NCI-H345 treated with DMSO at 0.1 percent for 48 hours (cell line): ENCODE measurements at regions not wholly inside any gene's neighbourhood (a gene's known extent, or its start where the extent isn't known, plus 50 kb on each side); places are given as distances from the start of the nearest gene placed in this dataset.

ENCODE experiments used
- DNase-seq: peaks from one replicate; lab custom pipeline; 2025; ENCODE audit not compliant: unreplicated experiment; lab: John Stamatoyannopoulos, UW

DNA sequence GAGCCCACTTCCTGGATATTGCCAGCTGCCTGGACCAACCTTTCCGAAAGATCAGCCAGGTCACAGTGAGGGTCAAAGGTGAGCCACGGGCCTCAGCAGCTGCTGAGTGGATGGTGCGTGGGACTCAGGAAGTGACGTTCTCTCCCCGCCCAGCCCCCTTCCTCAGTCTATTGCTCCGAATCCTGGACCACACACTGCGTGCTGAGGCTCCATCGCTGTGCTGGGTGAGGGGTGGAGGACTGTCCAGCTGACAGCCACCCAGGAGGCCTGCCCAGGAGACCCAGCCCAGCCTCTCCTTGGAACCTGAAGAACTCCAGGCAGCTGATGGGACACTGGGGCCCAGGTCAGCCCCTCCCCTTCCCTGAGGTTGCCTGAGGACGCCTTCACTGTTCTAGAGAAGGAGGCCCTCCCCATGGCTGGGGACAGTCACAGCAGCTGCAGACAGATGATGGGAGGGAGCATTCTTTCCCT is 94.4 kb upstream of the CD93 start:
- DNase-seq, result no peak

DNA sequence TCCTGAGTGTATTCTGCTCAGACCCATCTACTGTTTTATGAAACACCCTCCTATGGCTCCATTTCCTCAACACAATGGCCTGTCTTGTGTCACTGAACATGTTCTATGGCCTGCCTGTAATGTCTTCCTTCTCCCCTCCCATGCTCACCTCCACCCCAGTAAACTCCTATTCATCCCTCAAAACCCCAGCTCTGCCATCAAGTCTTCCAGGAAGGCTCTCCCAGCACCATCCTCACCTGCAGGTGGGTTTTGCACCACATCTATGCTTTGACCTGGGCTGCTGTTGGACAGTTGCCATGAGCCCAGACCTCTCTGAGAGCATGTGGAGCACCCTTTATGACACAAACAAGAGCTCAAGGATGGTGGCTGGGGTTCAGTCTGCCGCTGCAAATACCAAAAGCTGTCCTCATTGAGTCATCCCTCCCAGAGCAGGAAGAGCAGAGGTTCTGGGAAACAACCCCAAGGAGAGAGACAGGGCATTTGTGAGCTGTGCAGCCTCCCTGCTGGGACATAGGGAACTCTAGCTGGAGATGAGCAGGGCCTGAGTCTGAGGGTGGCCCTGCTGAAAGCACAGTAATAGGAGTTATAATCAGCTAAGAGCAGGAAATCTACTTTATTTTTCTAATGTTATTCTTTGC is 93.8 kb upstream of the CD93 start:
- DNase-seq, result no peak

GRCh38 chr20:23178806-23179205 is 92.7 kb upstream of the CD93 start:
- no peak for DNase-seq

- no peak for DNase-seq
Observed at GRCh38 chr20:23174821-23175220, 88.7 kb upstream of the CD93 start.

GRCh38 chr20:23167431-23167830 is 81.3 kb upstream of the CD93 start:
- no peak for DNase-seq

DNA sequence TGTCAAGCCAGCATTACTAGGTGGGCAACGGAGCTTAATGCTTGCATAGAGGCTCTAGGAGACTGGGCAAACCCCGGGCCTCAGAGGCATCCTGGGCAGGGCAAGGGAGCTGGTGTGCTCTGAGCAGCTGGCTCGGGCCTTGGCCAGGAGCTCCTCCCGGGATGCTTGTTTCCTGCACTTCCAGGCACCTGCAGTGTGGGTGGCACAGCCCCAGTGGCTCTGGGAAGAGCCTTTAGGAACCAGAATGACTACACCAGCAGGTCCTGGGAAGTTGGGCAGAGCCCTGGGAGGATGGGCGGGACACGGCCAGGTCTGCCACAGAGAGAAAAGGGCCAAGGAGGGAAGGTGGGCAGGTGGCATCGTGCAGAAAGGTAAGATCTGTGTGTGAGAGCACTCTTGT is 80.4 kb upstream of the CD93 start:
- DNase-seq, result no peak

DNA sequence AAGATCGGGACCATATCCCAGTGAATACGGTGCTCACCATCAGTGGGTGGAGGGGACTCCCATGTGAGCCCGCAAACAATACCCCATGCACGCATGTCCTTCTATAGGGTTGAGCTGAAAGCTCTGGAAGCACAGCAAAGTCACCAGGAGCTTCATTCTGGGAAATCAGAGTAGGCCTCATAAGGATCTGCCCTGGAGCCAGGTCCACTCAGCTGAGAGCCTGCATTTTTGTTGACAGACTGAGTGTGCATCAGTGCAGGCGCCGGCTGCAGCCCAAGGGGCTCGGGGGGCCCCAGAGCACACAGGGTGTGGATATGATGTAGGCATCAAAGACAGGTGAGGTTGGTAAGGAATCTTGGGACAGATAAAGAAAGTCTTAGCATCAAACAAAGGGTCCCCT is 79.8 kb upstream of the CD93 start:
- DNase-seq, result no peak

DNA sequence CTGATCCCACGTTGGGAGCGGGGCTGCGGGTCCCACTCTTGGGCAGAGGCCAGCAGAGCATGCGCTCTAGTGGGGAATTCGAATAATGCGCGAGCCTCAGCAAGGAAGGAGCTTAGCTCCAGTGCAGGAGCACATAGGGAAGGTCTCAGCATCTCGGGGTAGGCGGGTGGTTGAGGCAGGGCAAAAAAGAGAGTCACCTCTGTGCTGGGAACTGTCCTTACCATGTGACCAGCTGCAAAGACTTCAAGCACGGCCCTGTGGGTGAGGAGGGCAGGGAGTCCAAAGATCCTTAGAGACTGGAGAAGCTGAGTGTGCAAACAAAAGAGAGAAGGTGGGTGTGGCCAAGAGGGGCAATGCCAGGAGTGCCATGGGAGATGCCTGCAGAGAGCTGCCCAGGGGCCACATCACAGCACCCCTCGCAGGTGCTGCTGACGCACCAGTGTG is 79.2 kb upstream of the CD93 start:
- no peak for DNase-seq

DNA sequence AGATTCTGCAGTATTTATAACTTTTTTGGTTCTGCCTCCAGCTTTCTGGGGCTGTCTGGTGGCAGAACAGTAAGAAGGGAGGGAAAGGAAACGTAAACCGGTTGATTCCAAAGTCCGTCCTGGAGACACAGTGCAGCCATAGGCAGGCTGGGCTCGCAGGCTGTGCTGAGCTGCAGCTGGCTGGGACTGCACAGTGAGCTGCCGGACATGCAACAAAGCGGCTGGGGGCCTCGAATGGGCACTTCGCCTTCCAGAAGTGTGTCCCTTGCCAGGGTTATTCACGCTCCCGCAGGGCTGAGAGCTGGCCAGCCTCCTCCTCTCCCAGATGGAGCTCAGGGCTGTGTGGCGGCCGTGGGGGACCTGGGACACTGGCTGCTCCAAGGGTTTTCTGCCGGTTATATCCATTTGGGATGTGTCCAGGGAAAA is 78.1 kb upstream of the CD93 start:
- DNase-seq, result no peak

DNA sequence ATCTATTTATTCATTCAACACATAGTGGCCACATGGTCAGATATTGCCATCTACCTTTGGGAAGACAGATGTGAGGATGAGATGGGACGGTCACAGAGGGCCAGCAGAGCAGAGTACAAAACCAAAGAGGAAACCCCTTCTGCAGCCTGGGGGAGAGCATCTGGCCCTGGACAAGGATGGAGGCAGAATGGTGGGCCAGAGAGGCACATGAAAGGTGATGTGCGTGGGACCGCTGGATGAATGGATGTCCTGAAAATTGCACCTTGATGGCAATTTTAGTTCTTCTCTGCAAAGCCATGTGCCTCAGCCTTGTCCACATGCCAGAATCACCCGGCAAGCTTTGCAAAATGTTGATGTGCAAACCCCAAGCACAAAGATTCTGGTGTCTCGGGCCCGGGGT is 77.4 kb upstream of the CD93 start:
- DNase-seq, result no peak

DNA sequence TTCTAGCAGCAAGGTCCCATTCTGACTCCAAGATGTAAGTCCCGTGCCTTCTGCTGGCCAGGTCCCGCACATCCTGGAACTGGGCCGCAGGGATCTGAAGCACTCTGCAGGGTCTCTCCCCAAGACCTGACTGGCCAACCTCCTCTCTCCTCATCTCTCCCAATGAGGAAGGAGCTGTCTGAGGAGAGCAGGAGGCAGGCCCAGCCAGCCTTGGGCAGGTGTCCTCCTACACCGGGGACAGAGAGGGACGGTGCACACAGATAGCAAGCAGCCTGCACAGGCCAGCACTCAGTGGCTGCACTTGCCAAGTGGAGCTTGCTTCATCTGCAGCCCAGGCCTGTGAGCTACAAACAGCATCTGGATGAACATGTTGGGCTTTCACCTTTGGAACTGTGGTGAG is 76.8 kb upstream of the CD93 start:
- no peak for DNase-seq

DNA sequence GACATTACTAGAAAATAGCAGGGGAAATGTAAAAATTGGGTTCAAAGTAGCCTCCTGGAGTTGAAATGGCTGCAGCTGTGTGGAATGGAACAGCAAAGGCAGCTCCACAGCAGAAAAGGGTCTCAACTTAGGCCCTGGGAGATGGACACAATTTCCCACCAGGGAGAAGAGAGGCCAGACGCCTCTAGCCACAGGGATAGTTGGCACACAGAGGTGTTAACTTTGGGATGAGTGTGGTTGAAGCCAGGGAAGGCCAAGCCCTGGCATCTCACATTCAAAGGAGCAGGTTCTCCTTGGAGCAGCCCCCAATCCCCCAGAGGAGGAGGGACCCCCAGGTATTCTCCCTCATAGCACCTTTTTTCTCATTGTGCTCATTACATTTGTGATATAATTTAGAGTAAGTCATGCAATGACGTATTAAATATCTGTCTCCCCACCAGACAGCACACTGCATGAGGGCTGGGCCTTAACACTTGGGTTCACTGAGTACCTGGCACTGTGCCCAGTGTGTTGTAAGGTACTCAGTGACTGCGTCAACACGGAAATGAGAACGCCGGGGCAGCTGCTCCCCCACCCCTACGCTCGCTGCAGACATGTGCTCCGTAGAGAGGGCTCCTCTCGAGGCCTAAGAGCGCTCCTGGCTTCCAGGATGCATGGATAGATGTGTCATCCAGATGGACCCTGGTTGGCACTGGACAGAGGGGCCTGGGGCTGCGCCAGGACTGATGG is 76.0 kb upstream of the CD93 start:
- peak; percentile 90 for DNase-seq

GRCh38 chr20:23161244-23161891 is 75.2 kb upstream of the CD93 start:
- DNase-seq, result no peak

DNA sequence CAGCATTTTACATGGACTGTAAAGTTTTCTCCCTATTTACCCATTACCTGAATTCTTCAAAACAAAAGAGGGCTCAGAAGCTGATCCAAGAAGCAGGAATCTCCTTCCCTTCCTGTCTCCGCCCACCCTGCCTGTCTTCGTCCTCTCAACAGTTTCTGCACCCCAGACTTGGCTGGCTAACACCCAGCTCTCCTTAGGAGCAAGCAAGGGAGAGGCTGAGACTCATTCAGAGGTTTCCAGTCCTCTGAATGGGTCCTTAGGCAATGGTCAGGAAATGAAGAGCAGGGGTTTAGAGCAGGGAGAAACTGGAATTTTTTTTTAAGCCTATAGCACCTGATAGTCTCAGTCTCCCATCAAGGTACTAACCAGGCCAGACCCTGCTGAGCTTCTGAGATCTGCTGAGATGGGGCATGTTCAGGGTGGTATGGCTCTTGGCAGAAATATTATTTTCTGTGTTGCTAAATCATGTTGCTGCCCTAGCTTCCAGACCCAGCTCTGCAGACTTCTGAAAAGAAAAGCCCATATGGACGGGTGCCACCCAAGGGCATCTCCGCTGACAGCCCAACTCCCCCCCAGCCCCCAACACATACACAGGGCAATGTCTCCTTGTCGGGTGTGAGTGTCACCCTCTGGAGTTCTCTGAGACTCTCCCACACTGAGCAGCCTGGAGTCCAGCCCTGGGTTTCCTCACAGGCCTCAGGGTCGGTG is 74.6 kb upstream of the CD93 start:
- no peak for DNase-seq

- no peak for DNase-seq
Observed at GRCh38 chr20:23159947-23160318, 73.8 kb upstream of the CD93 start.

GRCh38 chr20:23159256-23159946 is 73.3 kb upstream of the CD93 start:
- DNase-seq, result no peak

GRCh38 chr20:23157734-23158133 is 71.6 kb upstream of the CD93 start:
- DNase-seq, result no peak

GRCh38 chr20:23156842-23157423 is 70.8 kb upstream of the CD93 start:
- DNase-seq, result no peak

DNA sequence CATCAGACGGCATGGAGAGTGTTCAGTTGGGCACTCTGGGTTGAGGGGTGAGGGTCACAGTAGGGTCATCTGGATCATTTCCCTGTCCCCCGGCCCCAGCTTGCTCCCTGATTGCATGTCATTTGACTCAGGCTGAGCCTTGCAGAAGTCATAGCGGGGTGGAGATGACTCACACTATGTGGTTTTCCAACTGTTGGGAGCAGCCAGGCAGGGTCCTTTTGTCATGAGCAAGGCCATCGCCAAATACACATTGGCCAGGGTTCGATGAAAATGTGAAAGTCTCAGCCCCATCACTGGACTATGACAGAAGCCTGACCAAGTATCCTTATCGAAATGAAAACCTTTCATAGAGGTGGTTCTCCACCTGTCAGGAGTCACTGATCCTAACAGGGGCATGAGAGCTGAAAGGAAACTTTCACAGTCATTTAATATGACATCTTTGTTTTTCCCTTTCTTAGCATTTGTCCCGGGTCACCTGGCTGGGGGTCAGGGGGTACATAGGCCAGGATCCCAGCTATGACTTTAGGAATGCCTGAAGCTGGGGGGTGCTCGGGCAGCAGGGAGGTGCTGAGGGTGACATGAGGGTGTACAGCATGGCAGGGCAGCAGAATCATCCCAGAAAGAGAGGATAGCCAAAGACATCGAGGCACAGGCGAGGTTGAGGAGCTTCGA is 70.2 kb upstream of the CD93 start:
- DNase-seq, result no peak

DNA sequence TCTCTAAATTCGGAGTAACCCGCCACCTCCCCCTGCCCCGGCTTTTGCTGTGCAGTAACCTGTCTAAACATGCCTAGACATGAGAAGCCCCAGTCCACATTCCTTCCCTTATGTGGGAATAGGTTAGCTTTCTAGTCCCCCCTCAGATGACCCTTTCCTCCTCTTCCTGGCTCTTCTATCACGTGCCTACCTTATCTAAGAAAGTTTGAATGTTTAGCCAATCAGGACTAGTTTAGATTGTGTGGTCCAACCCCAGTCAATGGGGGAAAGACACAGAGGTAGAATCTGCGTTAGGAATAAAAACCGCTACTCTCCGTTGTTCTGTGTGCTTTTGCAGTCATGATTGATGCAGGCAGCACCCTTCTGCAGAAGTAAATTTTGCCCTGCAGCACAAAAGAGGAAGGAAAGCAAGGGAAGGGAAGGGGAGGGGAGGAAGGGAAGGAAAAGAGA is 69.0 kb upstream of the CD93 start:
- no peak for DNase-seq
